Midbrain (tissue), 1 donor: ENCODE measurements at regions not wholly inside any gene's neighbourhood (a gene's known extent, or its start where the extent isn't known, plus 50 kb on each side); places are given as distances from the start of the nearest gene placed in this dataset.

Source experiments
- DNase-seq: peaks from one replicate; lab custom pipeline; 2025; lab: John Stamatoyannopoulos, UW

GRCh38 chr18:55166260-55166598 lies 207.0 kb upstream of the CCDC68 start:
- no peak for DNase-seq

- DNase-seq = no peak
Measured at GRCh38 chr18:55163550-55163949, 204.3 kb upstream of the CCDC68 start.

GRCh38 chr18:55161916-55162315 lies 202.7 kb upstream of the CCDC68 start:
- DNase-seq = no peak

GRCh38 chr18:55159027-55159426 lies 199.8 kb upstream of the CCDC68 start:
- DNase-seq = no peak

GRCh38 chr18:55158570-55158969 lies 199.3 kb upstream of the CCDC68 start:
- no peak for DNase-seq

GRCh38 chr18:55153346-55153745 lies 194.1 kb upstream of the CCDC68 start:
- DNase-seq = no peak

GRCh38 chr18:55152801-55153200 lies 193.5 kb upstream of the CCDC68 start:
- no peak for DNase-seq

- no peak for DNase-seq
Measured at GRCh38 chr18:55149994-55150393, 190.7 kb upstream of the CCDC68 start.

GRCh38 chr18:55147791-55148190 lies 188.5 kb upstream of the CCDC68 start:
- no peak for DNase-seq

- DNase-seq = no peak
Measured at GRCh38 chr18:55144193-55144930, 185.1 kb upstream of the CCDC68 start.

- DNase-seq = no peak
Measured at GRCh38 chr18:55142410-55142809, 183.1 kb upstream of the CCDC68 start.

- no peak for DNase-seq
Measured at GRCh38 chr18:55141318-55141717, 182.1 kb upstream of the CCDC68 start.

GRCh38 chr18:55139836-55140235 lies 180.6 kb upstream of the CCDC68 start:
- DNase-seq = no peak

GRCh38 chr18:55139307-55139706 lies 180.0 kb upstream of the CCDC68 start:
- no peak for DNase-seq

GRCh38 chr18:55138401-55138800 lies 179.1 kb upstream of the CCDC68 start:
- no peak for DNase-seq

- no peak for DNase-seq
Measured at GRCh38 chr18:55137602-55138001, 178.3 kb upstream of the CCDC68 start.

- DNase-seq = no peak
Measured at GRCh38 chr18:55136864-55137263, 177.6 kb upstream of the CCDC68 start.

- no peak for DNase-seq
Measured at GRCh38 chr18:55136258-55136657, 177.0 kb upstream of the CCDC68 start.

- no peak for DNase-seq
Measured at GRCh38 chr18:55133378-55133777, 174.1 kb upstream of the CCDC68 start.

GRCh38 chr18:55128437-55128836 lies 169.2 kb upstream of the CCDC68 start:
- no peak for DNase-seq

- DNase-seq = no peak
Measured at GRCh38 chr18:55124078-55124763, 165.0 kb upstream of the CCDC68 start.

- DNase-seq = no peak
Measured at GRCh38 chr18:55123361-55123760, 164.1 kb upstream of the CCDC68 start.

GRCh38 chr18:55121397-55122170 lies 162.3 kb upstream of the CCDC68 start:
- DNase-seq = no peak
